ENCODE measurements at regions not wholly inside any gene's neighbourhood (a gene's known extent, or its start where the extent isn't known, plus 50 kb on each side); places are given as distances from the start of the nearest gene placed in this dataset.

GRCh38 chr15:95946926-95947325, 383.6 kb upstream of the NR2F2 start:
- DNase-seq (ENCODE audit: low read depth in 2 of 2): no peak

DNA sequence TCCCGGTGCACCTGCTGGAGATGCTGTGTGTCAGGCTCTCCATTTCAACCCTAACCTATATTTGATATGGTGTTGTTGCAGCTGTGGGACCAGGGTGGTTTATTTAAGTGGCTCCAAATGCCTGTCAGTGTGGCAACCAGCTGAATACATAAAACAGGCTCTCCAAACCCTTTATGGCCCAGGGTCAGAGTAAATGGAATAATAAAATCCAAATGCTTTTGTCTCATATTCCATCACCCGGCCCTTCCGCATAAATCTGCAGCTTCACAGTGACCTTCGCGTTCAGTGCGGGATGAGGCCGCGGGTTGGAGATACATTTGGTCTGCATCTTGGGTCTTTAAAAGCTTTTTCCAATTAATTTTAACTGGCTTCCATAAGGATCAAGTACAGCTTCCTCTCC, 382.1 kb upstream of the NR2F2 start:
- DNase-seq (ENCODE audit: low read depth in 2 of 2): no peak

DNA sequence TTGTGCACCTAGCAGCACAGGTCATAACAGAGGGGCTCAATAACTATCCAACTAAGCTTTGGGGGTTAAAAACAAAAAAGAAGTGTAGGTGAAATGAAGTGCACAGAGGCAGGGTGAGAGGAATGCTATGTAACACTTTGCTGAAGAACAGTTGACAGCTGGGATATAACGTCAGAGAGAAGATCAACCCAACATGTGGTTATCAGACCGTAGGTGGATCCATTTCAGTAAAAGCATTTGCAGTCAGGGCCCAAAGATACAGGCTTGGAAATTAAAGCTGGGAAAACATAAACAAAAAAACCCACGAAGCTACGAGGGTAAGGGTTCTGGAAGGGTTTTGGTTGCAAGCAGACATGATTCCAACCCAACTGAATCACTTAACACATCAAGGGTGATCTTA, 377.5 kb upstream of the NR2F2 start:
- DNase-seq (ENCODE audit: low read depth in 2 of 2): no peak

DNA sequence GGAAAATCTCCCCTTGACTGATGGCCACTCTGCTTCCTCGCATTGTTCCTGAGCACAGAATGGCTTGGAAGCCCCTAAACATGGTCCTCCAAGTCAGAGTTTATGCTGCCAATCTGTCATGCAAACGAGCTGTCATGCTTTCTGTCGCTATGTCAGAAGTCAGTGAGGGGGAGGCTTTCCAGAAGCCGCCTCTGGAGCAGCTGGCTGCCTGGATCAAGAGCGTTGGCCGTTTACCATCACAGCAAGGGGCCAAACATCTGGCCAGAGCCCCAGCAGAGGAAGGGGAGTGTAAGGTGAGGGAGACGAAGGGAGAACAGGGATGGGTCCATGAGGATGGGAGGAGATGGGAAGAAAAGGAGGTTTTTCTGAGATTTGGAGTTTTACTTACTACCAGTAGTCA, 372.6 kb upstream of the NR2F2 start:
- DNase-seq (ENCODE audit: low read depth in 2 of 2): no peak

DNA sequence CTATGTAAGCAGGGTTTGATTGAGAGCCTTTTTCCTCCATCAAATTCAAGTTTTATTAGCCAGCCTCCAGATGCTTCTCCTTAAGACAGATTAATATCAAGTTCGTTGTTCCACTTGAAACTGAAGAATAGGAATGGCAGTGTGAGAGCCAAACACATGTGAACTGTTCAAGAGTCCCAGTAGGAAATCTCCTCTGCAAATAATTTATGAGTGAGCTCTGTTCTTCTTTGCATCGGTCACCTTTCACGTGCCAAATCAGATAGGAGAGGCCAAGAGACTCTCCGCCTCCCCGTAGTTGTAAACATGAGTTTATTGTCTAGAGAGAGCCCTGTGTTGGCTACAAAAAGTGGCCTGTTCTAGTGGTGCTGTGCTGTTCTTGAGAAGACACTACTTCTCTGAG, 372.1 kb upstream of the NR2F2 start:
- no peak for DNase-seq (ENCODE audit: low read depth in 2 of 2)

DNA sequence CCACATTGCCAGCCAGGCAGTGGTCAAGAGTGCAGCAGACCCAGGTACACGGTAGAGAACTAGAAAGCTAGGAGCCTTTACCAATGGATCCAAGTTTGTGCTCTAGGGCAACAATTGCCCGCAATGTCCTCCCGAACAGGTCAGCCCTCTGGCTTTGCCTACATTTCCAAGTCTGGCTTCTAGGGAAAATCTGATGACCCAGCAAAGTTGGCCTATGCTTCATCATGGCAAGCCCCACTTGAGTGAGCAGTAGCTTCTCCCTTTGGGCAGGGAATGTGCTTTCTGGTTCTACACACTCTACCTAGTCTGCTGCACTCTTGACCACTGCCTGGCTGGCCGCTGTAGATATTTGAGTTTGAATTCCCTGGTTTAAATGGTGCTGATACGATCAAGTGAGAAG, 361.6 kb upstream of the NR2F2 start:
- no peak for DNase-seq (ENCODE audit: low read depth in 2 of 2)

DNA sequence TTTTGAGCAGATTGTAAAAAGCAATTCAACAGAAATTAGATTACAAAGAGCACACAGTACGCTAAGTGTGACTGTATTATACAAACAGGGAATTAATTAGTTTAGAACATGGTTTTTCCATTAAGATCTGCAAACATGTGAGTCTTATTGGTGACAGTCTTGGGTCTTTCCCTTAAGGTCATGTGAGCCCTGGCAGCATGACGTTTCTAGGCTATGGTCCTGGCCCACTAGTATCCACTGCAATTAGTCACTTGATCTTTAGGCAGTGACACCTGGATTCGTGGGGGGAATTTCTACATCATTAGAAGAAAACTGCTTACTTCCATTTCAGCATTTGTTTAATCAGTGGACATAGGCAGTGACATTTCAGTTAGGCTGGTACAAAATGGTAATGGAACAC, 360.2 kb upstream of the NR2F2 start:
- DNase-seq (ENCODE audit: low read depth in 2 of 2): no peak

GRCh38 chr15:95972041-95972553, 358.4 kb upstream of the NR2F2 start:
- no peak for DNase-seq (ENCODE audit: low read depth in 2 of 2)

DNA sequence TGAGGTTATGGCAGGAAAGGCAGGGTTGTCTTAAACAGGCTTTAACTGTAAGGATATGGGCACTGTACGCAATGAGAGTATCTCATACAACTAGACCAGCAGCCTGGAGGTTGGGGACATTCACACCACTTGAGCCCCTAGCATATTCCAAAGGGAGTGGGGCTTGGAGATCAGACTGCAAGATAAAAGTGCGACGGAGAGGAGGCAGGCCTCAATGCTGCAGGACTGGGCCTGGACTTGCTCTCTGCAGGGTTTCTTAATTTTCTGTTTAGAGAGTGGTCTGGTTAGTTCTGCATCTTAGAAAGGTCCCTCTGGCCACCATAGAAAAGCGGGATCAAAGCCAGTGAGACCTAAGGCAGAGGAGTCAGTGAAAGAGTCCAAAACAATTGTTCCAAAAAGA, 357.7 kb upstream of the NR2F2 start:
- DNase-seq (ENCODE audit: low read depth in 2 of 2): no peak

- DNase-seq (ENCODE audit: low read depth in 2 of 2): no peak
Observed at GRCh38 chr15:95973566-95974256, 356.8 kb upstream of the NR2F2 start.

- no peak for DNase-seq (ENCODE audit: low read depth in 2 of 2)
Observed at GRCh38 chr15:95975212-95975611, 355.3 kb upstream of the NR2F2 start.

- DNase-seq (ENCODE audit: low read depth in 2 of 2): no peak
Observed at GRCh38 chr15:95979286-95979685, 351.2 kb upstream of the NR2F2 start.

- no peak for DNase-seq (ENCODE audit: low read depth in 2 of 2)
Observed at GRCh38 chr15:95981209-95981608, 349.3 kb upstream of the NR2F2 start.

- no peak for DNase-seq (ENCODE audit: low read depth in 2 of 2)
Observed at GRCh38 chr15:95987299-95987698, 343.2 kb upstream of the NR2F2 start.

GRCh38 chr15:95987886-95988573, 342.5 kb upstream of the NR2F2 start:
- no peak for DNase-seq (ENCODE audit: low read depth in 2 of 2)

- no peak for DNase-seq (ENCODE audit: low read depth in 2 of 2)
Observed at GRCh38 chr15:95988574-95988887, 342.0 kb upstream of the NR2F2 start.

GRCh38 chr15:95989392-95989791, 341.1 kb upstream of the NR2F2 start:
- no peak for DNase-seq (ENCODE audit: low read depth in 2 of 2)

GRCh38 chr15:95990833-95991232, 339.7 kb upstream of the NR2F2 start:
- no peak for DNase-seq (ENCODE audit: low read depth in 2 of 2)

- no peak for DNase-seq (ENCODE audit: low read depth in 2 of 2)
Observed at GRCh38 chr15:95994418-95994817, 336.1 kb upstream of the NR2F2 start.

GRCh38 chr15:95995375-95996168, 334.9 kb upstream of the NR2F2 start:
- no peak for DNase-seq (ENCODE audit: low read depth in 2 of 2)

DNA sequence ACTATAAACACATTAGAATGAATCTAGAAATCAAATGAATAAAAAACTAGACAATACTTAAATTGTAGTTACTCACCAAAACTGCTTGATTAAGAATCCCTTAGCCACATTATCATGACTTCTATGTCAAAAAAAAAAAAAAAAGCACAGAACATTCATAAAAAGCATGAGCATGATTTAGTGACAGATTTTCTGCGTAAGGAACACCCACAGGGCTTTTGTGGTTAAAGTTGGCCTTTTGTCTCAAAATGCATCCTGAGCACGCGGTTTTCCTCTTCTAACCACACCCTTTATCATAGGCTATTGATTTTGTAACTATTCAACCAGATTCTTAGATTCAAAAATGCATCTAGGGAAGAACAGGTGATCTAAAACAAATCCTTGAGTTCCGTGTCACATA, 334.0 kb upstream of the NR2F2 start:
- no peak for DNase-seq (ENCODE audit: low read depth in 2 of 2)

DNA sequence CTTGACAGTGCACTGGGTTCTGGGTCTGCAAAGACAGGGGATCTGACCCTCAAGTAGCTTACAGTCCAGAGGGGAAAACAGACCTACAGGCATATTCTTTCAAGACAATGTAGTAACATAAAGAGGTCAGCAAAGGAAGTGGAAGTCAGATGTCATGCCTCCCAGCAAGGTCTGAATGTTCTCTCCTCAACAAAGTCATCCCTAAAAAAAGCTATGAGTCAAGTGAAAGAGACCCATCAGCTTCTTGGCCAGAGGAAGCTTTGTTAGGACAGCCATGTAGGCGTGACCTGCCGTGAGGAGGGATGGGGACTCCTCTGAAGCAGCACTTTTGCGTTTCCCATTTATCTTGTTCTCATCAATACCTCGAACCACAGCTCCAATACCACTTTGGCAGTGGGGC, 331.6 kb upstream of the NR2F2 start:
- DNase-seq (ENCODE audit: low read depth in 2 of 2): no peak

Data from stimulated activated CD4-positive, alpha-beta T cell treated with anti-CD3 and anti-CD28 coated beads, Interleukin-12 subunit alpha, Interleukin-12 subunit beta, amount 100 ng/mL, for 24 hours (primary cell).